ENCODE measurements at regions not wholly inside any gene's neighbourhood (a gene's known extent, or its start where the extent isn't known, plus 50 kb on each side); places are given as distances from the start of the nearest gene placed in this dataset.
A peak's percentile ranks its signal among the peaks of the same experiment; 100 is the strongest.

- ATAC-seq = no peak
- TF ChIP-seq BACH2 (CRISPR knock-in tag; IDR thresholded peaks at IDR 0.05; ENCODE audit: borderline replicate concordance) (no peak), PATZ1 (CRISPR knock-in tag; IDR thresholded peaks at IDR 0.05; ENCODE audit: borderline replicate concordance) (no peak), ZFP3 (CRISPR knock-in tag; IDR thresholded peaks at IDR 0.05) (peak; percentile 56; the same call in 1 of the 2 replicates), CSRNP3 (CRISPR knock-in tag; IDR thresholded peaks at IDR 0.05) (no peak), PPARA (CRISPR knock-in tag; IDR thresholded peaks at IDR 0.05; ENCODE audit: borderline replicate concordance) (no peak), CREB5 (CRISPR knock-in tag; IDR thresholded peaks at IDR 0.05; ENCODE audit: low read depth) (peak; percentile 56; the same call in 1 of the 2 replicates), ISL1 (CRISPR knock-in tag; IDR thresholded peaks at IDR 0.05) (peak; percentile 54), SNAI2 (CRISPR knock-in tag; IDR thresholded peaks at IDR 0.05) (0 out of 2 replicates have a peak, but pooled peaks have one; percentile 14), OSR1 (CRISPR knock-in tag; IDR thresholded peaks at IDR 0.05) (no peak)
Observed at GRCh38 chr15:97504031-97504792, 456.3 kb upstream of the ARRDC4 start.

- no peak for ATAC-seq
Observed at GRCh38 chr15:97517737-97518136, 442.8 kb upstream of the ARRDC4 start.

More at GRCh38 chr15:97517737-97518136, 442.8 kb upstream of the ARRDC4 start:
- TF ChIP-seq ZNF70 (CRISPR knock-in tag; IDR thresholded peaks at IDR 0.05) (no peak), CSDC2 (CRISPR knock-in tag; IDR thresholded peaks at IDR 0.05) (no peak), PATZ1 (CRISPR knock-in tag; IDR thresholded peaks at IDR 0.05; ENCODE audit: borderline replicate concordance) (no peak), ESRRG (CRISPR knock-in tag; IDR thresholded peaks at IDR 0.05) (no peak), ZC3H10 (CRISPR knock-in tag; IDR thresholded peaks at IDR 0.05) (no peak), ZFP30 (CRISPR knock-in tag; IDR thresholded peaks at IDR 0.05) (no peak), RARB (CRISPR knock-in tag; IDR thresholded peaks at IDR 0.05) (no peak), ARNTL (CRISPR knock-in tag; IDR thresholded peaks at IDR 0.05; ENCODE audit: borderline replicate concordance, low read depth) (no peak), CREB5 (CRISPR knock-in tag; IDR thresholded peaks at IDR 0.05; ENCODE audit: low read depth) (no peak), SNAI2 (CRISPR knock-in tag; IDR thresholded peaks at IDR 0.05) (no peak), OSR1 (CRISPR knock-in tag; IDR thresholded peaks at IDR 0.05) (no peak), ZNF8 (CRISPR knock-in tag; IDR thresholded peaks at IDR 0.05) (no peak), CSRNP3 (CRISPR knock-in tag; IDR thresholded peaks at IDR 0.05) (no peak), GLIS3 (CRISPR knock-in tag; IDR thresholded peaks at IDR 0.05) (no peak), TOX (CRISPR knock-in tag; IDR thresholded peaks at IDR 0.05; ENCODE audit: borderline replicate concordance) (no peak), ISL1 (CRISPR knock-in tag; IDR thresholded peaks at IDR 0.05) (no peak), PPARA (CRISPR knock-in tag; IDR thresholded peaks at IDR 0.05; ENCODE audit: borderline replicate concordance) (no peak), TSHZ2 (CRISPR knock-in tag; IDR thresholded peaks at IDR 0.05) (no peak), BACH2 (CRISPR knock-in tag; IDR thresholded peaks at IDR 0.05; ENCODE audit: borderline replicate concordance) (no peak), ZNF565 (CRISPR knock-in tag; conservative IDR thresholded peaks at IDR 0.05; ENCODE audit: low read depth) (no peak)

Measured in SK-N-SH treated with all-trans-retinoic acid at 6 μM for 48 hours (cell line).